Upper lobe of left lung (tissue), 4 donors: ENCODE measurements at regions not wholly inside any gene's neighbourhood (a gene's known extent, or its start where the extent isn't known, plus 50 kb on each side); places are given as distances from the start of the nearest gene placed in this dataset.

ENCODE experiments used
- EP300 ChIP-seq, 4 donors: sonication (generic); formaldehyde crosslinking; IDR thresholded peaks; one replicate each; pipeline ENCODE4 v1.5.1; 2017; ENCODE audit warnings: antibody characterized with exemption in 4 of 4, control low read depth in 2 of 4
- POLR2AphosphoS5 ChIP-seq, 2 donors: sonication (generic); formaldehyde crosslinking; IDR thresholded peaks; one replicate each; pipeline ENCODE4 v1.5.1; 2017; ENCODE audit warnings: antibody characterized with exemption in 2 of 2
- TF ChIP-seq, protein P1 (sequence below), 6 experiments: fragments of 450-650 bp in 4 of 6; fragments of 200-600 bp in 2 of 6; sonication (generic) in 2 of 6; IDR thresholded peaks; one replicate each; pipeline ENCODE4 v1.5.1; 2016 to 2019; ENCODE audit warnings: antibody characterized with exemption in 6 of 6

DNA sequence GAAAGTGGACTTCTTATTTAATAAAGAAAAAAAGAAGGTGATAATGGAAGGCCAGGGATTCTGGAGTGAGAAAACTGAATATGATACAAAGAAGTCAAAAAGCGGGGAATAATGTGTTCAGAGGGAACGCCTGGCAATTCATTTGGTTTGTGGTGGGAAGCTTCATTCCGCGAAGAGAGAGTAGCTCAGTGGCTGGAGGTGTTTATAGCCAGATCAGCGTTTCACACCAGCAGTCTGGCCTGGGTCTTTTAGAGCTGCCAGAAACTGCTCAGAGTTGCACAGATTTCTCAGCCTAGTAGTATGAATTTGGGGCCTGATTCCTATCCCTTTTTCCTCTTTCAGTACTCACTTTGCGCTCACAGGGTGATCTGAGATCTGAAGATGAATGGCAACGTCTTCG is 67.8 kb upstream of the IPO9 start:
- no peak for TF ChIP-seq POLR2AphosphoS5 (IDR thresholded peaks at IDR 0.05)
- TF ChIP-seq, protein P1, sequence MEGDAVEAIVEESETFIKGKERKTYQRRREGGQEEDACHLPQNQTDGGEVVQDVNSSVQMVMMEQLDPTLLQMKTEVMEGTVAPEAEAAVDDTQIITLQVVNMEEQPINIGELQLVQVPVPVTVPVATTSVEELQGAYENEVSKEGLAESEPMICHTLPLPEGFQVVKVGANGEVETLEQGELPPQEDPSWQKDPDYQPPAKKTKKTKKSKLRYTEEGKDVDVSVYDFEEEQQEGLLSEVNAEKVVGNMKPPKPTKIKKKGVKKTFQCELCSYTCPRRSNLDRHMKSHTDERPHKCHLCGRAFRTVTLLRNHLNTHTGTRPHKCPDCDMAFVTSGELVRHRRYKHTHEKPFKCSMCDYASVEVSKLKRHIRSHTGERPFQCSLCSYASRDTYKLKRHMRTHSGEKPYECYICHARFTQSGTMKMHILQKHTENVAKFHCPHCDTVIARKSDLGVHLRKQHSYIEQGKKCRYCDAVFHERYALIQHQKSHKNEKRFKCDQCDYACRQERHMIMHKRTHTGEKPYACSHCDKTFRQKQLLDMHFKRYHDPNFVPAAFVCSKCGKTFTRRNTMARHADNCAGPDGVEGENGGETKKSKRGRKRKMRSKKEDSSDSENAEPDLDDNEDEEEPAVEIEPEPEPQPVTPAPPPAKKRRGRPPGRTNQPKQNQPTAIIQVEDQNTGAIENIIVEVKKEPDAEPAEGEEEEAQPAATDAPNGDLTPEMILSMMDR (IDR thresholded peaks at IDR 0.05), result no peak
- no peak for TF ChIP-seq EP300 (IDR thresholded peaks at IDR 0.05)
